GM19397 (cell line): ENCODE measurements at regions not wholly inside any gene's neighbourhood (a gene's known extent, or its start where the extent isn't known, plus 50 kb on each side); places are given as distances from the start of the nearest gene placed in this dataset.
"Not testable (repeated sequence)": the region's sequence is repeated elsewhere in the genome, so short reads cannot be mapped to it uniquely, and the experiment has no call there.

Experiments
- ATAC-seq: cut with Tn5 transposase; IDR thresholded peaks from one replicate; pipeline ENCODE4 v1.9.1; 2021; ENCODE audit warnings: mild to moderate bottlenecking, moderate library complexity; ENCODE audit not compliant: unreplicated experiment

DNA sequence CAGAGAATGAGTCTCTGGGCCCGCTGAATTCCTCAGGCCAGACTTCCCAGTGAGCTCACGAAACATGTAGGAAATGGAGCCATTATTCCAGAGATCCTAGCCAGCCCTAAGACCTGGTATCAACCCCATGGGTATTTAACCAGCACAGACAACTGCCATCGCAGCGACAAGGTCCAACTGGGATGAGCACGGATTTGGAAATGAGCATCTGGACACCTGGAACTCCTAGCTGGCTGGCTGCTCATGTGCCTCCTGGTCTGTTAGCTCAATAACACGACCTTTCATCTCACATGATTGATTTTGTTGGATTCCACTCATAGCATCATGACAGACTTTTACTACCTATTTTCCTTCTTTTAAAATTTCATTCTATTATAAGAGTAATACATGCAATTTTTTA lies 51.0 kb downstream of the POU3F3 start:
- ATAC-seq, result no peak

DNA sequence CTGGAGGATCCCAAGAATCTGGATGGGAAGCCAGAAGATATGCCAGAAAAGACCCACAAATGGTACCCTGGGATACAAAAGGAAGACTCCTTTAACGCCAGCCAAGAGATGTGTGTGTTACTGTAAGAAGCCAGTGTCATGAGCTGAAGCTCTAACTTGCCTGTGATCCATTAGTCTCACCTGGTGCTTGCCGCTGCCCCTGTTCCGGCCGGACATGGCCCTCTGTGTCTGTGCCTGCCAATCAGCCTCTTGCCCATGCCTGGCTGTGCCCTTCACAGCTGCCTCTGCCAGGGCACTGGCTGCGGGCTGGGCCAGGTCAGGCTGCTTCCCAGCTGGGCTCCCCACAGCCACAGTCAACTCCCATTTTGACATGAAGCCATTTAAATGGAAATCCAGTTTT lies 55.4 kb downstream of the POU3F3 start:
- no peak for ATAC-seq

DNA sequence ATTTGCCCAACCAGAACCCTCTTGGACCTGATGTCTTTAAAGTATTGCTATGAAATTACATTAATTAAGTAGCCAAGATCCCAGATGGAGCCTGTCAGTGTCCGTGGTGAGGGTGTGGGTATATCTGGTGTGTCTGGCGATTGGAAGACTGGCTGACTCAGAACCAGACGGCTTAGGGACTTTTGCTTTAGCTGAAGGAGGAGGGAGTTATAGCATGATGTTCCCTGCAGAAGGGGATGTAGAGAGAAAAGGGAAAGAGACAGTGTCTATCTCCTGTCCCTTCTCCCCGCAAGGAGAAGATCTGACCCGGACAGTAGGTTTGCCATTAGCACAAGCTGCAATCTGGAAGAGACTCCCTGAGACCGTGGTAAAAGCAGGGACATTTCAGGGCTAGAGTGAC lies 60.6 kb downstream of the POU3F3 start:
- ATAC-seq, result no peak

DNA sequence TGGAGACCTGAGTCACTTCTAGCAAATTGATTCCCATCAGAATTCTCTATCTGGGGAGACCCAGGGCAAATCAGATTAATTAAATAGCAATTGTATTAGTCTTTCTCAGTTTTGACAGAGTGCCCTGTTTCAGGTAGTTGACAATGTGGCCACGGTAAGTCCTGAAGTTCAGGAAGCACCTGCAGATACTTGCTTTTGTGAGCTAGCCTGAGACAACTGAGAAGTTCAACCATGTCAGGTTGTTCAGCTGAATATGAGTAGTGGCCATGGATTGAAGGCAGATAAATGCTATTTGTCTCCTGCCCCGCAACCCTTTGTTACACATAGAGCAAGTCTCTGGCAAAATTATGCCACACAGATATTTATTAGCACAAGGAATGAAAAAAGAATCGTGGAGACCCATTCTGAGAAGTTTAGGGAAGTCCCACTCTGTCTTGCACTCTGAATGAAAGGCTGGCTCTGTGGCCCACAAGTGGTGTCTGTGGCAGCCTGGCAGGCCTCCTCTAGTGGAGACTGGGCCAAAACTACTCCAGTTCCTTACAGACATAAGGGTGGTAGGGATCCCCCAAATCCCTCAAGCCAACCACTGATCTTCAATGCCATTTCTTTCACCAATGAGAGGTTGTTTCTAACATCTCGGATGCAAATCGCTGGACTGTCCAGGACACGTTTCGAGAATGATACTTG lies 61.3 kb downstream of the POU3F3 start:
- ATAC-seq, result no peak

DNA sequence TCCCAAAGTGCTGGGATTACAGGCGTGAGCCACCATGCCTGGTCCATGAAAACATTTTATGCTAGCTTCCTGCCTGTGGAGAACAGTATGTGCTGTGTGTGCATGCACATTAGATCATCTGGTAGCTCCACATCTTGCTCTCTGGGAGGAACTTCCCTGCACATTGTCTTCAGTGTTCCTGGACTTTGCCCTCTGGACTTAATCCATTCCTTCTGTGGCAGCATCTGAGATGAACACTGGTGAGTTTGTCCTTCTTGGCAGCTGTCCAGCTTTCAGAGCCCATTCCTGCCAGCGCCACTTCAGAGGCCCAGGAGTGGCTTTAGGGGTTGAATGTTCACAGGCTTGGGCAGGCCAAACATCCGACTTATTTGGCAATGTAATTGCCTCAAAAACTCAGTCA lies 65.2 kb downstream of the POU3F3 start:
- no peak for ATAC-seq

DNA sequence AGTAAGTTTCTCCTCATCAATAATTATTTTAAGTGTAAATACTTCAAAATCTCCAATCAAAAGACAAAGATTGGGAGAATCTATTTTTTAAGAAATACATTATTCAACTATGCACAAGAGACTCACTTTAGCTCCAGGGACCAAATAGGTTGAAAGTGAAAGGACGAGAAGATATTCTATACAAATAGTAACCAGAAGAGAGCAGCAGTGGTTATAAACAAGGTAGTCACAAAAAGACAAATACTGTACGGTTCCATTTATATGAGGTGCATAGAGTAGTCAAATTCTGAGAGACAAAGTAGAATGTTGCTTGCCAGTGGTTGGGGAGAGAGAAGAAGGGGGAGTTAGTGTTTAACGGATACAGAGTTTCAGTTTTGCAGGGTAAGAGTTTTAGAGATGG lies 69.8 kb downstream of the POU3F3 start:
- ATAC-seq, result no peak

DNA sequence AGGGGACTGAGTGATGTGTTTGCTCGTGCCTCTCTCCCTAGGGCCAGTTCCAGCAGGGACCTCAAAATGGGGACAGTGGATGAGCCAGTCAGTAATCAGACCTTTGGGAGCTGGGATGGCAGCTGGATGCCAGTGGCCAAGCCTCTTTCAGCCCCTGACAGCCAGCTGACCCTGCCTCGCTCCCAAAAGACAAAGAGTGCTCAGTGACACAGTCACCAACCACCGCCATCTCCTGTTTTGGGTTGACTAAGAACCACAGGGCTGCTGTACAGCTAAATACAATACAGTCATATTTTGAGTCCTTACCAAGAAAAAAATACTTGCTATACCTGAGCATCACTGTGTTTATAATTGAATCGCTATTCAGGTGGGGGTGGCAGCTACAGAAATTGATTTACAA lies 75.7 kb downstream of the POU3F3 start:
- ATAC-seq, result no peak

DNA sequence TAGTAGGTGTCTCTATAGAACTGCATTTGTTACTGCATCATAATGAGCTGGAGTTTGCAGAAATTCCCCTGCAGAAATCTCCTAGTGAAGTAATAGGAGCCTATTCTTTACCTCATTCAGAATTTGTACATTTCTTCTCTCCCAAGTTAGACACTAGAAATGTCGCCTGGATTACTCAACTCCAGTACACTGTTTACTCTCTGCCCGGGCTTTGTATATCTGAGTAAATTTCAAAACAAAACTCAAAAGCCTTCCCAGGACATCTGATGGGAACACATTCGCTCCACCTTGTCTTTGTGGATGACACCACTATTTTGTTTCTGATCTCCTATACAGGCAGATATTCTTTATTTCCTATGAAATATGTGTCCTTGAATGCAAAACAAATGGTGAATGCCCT lies 76.8 kb downstream of the POU3F3 start:
- no peak for ATAC-seq

DNA sequence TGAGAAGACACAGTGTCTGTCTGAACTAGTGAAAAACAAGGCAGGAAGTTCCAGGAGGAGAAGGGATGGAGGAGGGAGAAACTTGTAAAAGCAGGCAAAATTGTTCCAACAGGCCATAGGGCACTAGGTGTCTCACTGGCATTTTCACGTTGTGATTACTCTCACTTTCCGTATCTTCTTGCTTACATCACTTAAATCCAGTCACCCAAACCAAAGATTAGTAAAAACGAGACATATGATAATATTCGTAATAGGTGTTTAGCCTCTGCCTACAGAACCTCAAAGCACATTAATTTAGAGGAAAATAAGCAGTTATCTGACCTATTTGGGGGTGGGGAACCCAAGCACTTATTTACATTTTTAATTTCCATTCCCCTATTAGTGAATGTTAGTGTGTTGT lies 78.3 kb downstream of the POU3F3 start:
- no peak for ATAC-seq

DNA sequence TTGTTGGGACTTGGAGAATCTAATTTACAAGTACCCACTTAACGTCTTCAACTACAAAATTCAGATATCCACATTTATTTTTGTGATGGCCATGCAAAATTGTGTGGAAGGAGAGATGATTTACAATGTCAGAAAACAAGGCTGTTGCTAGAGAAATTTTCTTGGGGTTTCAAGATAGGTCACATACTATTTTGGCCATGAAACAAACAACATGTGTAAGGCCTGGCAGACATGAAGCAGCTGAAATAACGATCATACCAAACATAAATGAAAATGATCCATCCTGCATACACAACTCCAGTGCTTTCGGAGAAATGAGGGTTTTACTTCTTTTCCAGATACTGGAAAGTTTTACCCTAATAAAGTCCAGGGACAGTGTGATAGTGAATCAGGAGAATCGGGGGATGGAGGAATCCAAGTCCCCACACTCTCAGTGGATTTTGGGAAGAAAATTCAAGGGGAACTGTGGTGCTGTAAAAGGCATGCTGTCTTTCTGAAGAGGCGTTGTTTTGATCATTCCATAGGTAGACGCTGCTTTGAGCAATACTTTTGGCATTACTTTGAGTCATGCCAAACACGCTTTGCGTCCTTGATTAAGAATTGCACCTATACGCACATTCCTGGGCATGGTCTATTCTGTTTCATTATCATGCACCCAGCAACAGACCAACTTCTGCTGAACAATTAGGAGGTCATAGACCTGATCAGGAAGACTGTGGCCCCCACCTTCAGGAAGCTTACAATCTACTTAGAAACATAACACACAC lies 79.4 kb downstream of the POU3F3 start:
- no peak for ATAC-seq

DNA sequence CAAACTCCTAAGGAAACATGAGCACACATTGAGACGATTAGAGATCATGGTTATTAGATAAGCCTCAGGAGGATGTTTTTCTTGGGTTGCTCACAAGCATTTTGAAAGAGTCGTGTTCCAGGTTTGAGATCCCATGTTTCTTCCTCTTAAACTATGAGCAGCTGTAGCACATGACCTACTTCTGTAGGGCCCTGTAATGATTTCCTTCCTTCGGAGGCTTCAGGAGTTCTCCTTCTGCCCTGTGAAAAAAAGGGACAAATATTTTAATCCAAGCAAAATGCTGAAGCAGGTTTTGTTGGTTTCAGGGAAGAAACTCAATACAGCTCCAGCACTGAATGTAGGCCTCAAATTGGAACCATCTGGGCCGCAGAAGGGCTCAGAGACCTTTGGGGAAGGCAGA lies 82.6 kb downstream of the POU3F3 start:
- no peak for ATAC-seq

DNA sequence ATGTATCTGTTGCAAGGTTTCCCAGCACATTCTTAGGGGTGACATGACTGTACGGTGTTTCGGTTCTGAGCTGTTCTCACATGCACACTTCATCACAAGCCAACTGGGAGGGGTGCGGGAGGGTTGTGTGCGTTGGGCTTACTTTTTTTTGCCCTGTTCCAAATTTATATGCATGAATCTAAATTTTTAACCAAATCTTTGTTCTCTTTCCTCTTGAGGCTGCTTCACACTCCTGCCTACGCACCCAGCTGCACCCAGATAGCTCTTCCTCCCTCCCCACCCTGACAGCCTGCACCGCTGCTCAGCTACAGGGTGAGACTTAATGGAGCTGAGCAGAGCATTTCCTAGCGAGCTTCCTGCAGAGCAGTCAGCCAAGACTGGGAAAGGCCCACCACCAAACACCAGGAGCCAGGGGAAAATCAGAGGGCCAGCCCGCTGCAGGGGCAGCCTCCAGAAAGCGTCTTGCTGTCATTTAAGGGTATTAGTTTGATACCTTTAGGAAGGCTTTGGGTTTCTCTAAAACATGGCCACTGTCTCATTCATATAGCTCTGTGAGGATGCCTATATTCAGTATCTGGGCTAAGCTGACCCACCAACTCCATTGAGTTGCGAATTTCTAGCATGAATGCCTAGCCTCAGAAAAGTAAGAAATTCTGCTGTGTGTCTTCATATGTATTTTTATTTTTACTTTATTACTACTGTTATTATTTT lies 84.5 kb downstream of the POU3F3 start:
- ATAC-seq, result peak; percentile 89

DNA sequence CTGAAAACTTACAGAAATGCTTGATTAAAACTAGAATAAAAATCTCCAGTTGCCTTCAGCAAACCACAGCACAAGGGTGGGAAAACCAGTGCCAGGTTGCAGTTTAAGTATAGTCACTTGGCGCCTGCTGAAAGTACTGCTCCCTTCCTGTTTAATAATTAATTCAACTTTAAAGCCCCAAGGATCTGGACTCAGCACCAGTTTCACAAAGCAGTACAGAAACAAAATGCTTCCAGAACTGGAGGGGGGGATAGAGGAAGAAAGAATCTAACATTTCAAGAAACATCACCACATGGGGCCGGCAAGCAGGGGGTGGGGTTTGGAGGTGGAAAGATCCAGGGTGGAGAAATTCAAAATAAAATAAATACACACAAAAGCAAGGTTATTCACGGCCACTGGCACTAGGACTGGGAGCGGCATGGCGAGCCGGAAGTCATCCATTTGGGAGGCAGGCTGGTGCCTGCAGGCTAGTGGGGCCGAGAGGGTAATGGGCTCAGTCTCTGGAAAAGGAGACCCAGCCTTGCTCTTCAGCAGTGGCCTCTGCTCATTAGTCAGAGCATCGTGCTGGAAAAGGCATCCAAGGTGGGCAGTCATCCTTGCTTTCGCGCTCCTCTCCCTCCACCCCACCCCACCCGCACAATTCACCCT lies 85.8 kb downstream of the POU3F3 start:
- ATAC-seq, result no peak

DNA sequence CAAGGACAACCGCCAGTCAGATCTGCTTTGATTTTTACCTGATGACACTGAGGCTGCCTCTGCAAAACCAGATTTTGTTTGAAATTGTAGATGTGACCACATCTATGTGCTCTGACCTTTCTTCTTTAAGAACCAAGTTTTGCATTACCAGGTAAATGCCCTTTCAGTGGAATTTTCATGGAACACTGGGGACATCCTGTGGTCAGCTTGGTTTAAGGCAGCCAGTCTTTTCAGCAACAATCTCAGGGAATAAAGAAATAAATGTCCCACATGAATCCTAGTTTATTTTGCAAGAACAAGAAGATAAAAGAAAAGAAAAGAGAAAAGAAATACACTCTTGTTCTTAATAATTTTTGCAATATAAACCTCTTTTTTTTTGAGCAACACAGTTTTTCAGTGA lies 90.6 kb downstream of the POU3F3 start:
- no peak for ATAC-seq

DNA sequence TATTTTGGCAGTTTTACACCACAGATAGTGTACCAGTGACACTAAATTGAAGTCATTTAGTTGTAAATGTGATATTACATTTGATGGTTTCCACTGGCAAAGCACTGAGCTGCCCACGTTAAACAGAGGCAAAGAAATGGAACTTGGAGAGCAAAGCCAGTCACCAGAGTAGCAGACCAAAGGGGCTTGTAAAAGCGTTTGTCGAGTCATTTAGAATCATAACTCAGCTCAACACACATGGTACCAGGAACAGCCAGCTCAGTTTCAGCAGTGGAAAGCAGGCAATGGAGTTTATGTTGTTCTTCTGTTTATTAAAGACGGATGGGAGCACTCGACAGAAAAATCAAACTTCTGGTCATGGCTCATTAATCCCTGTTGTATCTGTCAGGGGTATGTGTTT lies 91.2 kb downstream of the POU3F3 start:
- no peak for ATAC-seq

DNA sequence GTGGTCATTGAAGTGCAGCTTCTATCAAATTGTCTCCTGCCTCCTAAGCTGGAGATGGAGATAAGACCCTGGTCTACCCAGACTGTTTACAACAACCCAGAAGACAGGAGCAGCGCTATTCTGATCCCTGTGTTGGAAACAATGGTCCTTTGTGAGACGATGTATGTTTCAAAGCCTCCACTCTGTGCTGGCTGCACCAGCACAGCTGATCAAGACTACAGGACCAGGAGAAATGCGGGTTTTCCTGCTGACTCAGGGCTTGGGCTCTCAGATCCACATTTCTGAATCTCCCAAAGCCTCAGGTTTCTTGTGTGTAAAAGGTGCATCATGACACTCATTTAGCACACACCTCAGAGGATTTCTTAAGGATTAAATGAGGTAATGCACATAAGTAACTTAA lies 92.0 kb downstream of the POU3F3 start:
- no peak for ATAC-seq

DNA sequence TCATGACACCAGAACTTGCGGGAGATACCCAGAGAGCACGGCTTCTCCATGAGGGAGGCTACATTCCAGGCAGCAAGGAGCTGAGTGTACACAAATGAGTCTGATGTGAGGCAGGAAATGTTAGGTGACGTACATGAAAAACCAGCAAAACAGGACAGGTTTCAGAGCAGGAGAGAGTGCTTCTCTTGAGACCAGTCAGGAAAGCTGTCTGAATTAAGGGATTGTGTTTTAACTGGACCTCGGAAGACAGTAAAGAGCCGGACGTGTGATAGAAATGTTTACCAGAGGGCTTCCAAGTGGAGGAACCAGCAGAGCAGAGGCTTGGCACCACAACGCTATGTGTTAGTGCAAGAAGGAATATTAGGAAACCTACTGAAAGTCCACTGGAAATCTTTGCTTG lies 90.4 kb upstream of the MRPS9 start:
- ATAC-seq, result not testable (repeated sequence)

DNA sequence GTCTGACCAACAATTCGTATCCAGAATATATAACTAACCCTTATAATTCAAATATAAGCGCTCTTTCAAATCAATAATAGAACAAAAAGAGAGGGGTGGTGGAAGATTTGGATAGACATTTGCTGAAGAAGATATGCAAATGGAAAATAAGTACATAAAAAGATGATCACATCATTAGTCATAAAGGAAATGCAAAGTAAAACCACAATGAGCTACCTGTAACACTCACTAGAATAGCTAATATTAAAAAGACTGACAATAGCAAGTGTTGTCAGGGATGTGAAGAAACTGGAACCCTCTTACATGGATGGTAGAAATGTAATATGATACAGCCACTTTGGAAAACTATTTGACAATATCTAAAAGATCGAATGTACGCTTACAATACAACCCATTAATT lies 84.9 kb upstream of the MRPS9 start:
- no peak for ATAC-seq

DNA sequence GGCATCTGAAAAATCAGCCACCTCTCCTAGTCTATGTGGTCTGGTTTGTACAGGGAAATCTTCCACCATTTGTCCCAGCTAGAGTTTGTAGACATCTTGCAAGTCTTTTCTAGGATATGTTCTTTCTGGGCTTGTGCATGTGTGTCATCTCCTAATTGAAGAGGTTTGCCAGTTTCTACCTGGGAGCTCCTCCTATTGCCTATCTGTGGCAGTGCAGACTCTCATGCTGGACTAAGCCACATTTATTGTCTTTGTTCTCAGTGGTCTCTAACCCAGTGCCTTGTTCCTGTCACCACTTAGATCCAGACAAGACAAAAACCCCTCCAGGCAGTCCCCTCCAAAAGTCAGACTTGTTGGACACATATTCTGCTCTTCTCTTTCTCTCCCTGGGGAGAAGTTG lies 72.0 kb upstream of the MRPS9 start:
- ATAC-seq, result no peak

DNA sequence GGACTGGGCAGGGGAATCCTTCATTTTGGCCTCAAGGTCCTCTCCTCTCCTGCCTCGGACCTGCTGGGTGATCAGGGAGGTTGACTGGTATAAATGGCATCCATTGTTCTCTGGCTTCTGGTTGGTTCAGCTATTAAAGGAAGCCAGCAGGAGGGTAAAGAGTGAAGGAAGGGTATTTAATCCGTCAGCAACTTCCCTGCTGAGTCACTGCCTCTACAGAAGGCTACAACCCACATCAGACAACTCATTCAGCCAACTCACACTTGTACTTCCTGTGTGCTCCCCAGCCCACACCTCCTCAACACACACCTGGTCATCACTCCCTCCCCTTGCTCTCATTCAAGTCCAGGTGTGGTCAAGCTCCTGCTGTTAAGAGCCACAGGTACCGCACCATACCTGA lies 68.3 kb upstream of the MRPS9 start:
- ATAC-seq, result no peak

DNA sequence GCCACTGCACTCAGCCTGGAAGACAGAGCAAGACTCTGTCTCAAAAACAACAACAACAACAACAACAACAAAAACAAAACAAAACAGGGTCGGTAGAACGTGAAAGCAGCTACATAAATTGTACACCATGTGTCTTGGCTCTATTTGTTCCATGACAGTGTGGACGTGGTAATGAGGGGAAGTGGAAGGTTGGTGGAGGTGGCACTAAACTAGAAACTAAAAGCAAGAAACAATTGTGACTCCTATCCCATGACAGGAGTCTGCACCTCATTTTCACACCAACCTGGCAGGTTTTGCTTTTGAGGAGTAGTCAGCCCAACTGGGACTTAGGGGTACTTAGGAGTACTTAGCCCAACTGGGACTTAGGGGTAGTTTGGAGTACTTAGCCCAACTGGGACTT lies 62.5 kb upstream of the MRPS9 start:
- ATAC-seq, result no peak

DNA sequence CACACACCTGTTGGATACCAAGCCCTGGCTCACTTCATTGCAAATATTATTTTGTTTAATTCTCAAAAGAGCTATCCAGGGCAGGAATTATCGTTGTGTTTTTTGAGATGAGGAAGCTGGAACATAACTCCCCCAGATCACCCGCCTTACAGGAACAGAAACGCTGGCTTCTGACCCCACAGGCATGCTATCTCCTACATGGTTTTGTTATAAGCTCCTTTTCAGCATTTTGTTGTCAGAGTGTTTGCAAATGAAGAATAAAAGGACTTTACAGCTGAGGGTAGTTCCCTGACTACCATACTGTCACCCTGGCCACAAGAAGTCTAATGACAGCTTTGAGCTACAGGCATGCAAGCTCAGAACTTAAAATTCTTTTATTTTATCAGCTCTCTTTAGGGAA lies 62.0 kb upstream of the MRPS9 start:
- ATAC-seq, result no peak
